ENCODE measurements at regions not wholly inside any gene's neighbourhood (a gene's known extent, or its start where the extent isn't known, plus 50 kb on each side); places are given as distances from the start of the nearest gene placed in this dataset.

- no peak for ATAC-seq
Measured at GRCh38 chr9:14961372-14962068, 51.3 kb upstream of the FREM1 start.

GRCh38 chr9:14960881-14961280, 50.7 kb upstream of the FREM1 start:
- ATAC-seq = no peak
- TF ChIP-seq SIN3A (IDR thresholded peaks at IDR 0.05; ENCODE audit: borderline replicate concordance, insufficient read depth, low read depth, low read length) = no peak
- TF ChIP-seq TCF7L2 (IDR thresholded peaks at IDR 0.05; ENCODE audit: low read depth, low read length) = no peak
- H3K27me3 ChIP-seq (ENCODE audit: control insufficient read depth, insufficient read depth, low read length) = no peaks in the 10 kb centered on the region
- CTCF ChIA-PET = no interaction called here
- POLR2A ChIA-PET = no interaction called here
- in situ Hi-C loops (cut with HindIII; ENCODE audit: low pct_unique_long_range_greater_than_20kb, low sequenced_read_pairs) (no loop called here), intact Hi-C loops (cut with micrococcal nuclease; ENCODE audit: unreplicated experiment) (no loop called here)
- BruUV-seq (replicated peaks) = no TSS peak
- no peaks in the 10 kb centered on the region for H3K4me1 ChIP-seq (ENCODE audit: control insufficient read depth, insufficient read depth, low read length)
- no peaks in the 10 kb centered on the region for H3K9me3 ChIP-seq (ENCODE audit: control insufficient read depth, insufficient read depth, low read depth, low read length)
- no peak overlapping the region for H3K27ac ChIP-seq (ENCODE audit: low read length)
- H3K4me3 ChIP-seq (ENCODE audit: low read depth in 2 of 2, low read length in 2 of 2) = no peak overlapping the region
- H3K36me3 ChIP-seq (ENCODE audit: control insufficient read depth, insufficient read depth, low read length) = no peaks in the 10 kb centered on the region
- DNase-seq (ENCODE audit: low read depth, low spot score) = no peak

More at GRCh38 chr9:14961372-14962068, 51.3 kb upstream of the FREM1 start:
- no peak overlapping the region for H3K27ac ChIP-seq (ENCODE audit: low read length)
- in situ Hi-C loops (cut with HindIII; ENCODE audit: low pct_unique_long_range_greater_than_20kb, low sequenced_read_pairs) = no loop called here
- CTCF ChIA-PET = no interaction called here
- intact Hi-C loops (cut with micrococcal nuclease; ENCODE audit: unreplicated experiment) = no loop called here
- DNase-seq (ENCODE audit: low read depth, low spot score) = no peak
- no TSS peak for BruUV-seq (replicated peaks)
- no peaks in the 10 kb centered on the region for H3K9me3 ChIP-seq (ENCODE audit: control insufficient read depth, insufficient read depth, low read depth, low read length)
- no peaks in the 10 kb centered on the region for H3K27me3 ChIP-seq (ENCODE audit: control insufficient read depth, insufficient read depth, low read length)
- H3K36me3 ChIP-seq (ENCODE audit: control insufficient read depth, insufficient read depth, low read length) = no peaks in the 10 kb centered on the region
- no peak overlapping the region for H3K4me3 ChIP-seq (ENCODE audit: low read depth in 2 of 2, low read length in 2 of 2)
- TF ChIP-seq SIN3A (IDR thresholded peaks at IDR 0.05; ENCODE audit: borderline replicate concordance, insufficient read depth, low read depth, low read length) (no peak), REST (IDR thresholded peaks at IDR 0.05; ENCODE audit: insufficient read depth in 1 of 2, low read depth in 2 of 2, low read length in 1 of 2) (no peak), POLR2AphosphoS5 (IDR thresholded peaks at IDR 0.05; ENCODE audit: low read depth, low read length) (no peak), CTCF (IDR thresholded peaks at IDR 0.05) (no peak)
- no peaks in the 10 kb centered on the region for H3K4me1 ChIP-seq (ENCODE audit: control insufficient read depth, insufficient read depth, low read length)
- POLR2A ChIA-PET = no interaction called here
